ENCODE measurements at regions not wholly inside any gene's neighbourhood (a gene's known extent, or its start where the extent isn't known, plus 50 kb on each side); places are given as distances from the start of the nearest gene placed in this dataset.

DNA sequence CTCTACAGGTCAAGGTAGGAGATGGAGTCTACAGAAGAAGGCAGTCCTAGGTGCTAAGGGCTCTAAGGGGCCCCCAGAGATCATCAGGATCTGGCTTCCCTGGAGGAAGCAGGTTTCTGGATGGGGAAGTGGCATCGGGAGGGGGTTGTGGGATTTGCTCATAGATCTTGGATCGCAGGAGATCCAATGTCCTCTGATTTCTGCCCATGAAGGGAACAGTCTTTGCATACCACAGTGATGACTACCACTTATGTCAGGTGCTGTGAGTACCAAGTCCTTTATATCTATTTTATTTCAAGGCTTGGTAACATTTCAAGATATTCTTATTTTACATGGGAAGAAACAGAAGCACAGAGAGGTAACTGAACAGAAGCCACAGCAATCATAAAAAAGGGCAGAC is 164.0 kb downstream of the RGS9 start:
- no peaks in the 10 kb centered on the region for H3K36me3 ChIP-seq (ENCODE audit: control insufficient read depth, insufficient read depth, low read length)

GRCh38 chr17:65297916-65298315 is 160.7 kb downstream of the RGS9 start:
- no peak overlapping the region for H3K4me3 ChIP-seq (replicated peaks in 1 of 4; ENCODE audit: control extremely low read depth in 1 of 4, insufficient read depth in 1 of 4, low read depth in 3 of 4, low read length in 4 of 4)
- H3K4me1 ChIP-seq (ENCODE audit: control insufficient read depth, extremely low read depth, insufficient read depth, low read length) = no peaks in the 10 kb centered on the region
- H2AFZ ChIP-seq (ENCODE audit: low read length) = no peak overlapping the region
- H3K9me3 ChIP-seq (ENCODE audit: control insufficient read depth, insufficient read depth, low read depth, low read length) = no peaks in the 10 kb centered on the region
- TF ChIP-seq EZH2 (IDR thresholded peaks at IDR 0.05; ENCODE audit: low read length, missing control alignments) = no peak
- TF ChIP-seq, protein P1, sequence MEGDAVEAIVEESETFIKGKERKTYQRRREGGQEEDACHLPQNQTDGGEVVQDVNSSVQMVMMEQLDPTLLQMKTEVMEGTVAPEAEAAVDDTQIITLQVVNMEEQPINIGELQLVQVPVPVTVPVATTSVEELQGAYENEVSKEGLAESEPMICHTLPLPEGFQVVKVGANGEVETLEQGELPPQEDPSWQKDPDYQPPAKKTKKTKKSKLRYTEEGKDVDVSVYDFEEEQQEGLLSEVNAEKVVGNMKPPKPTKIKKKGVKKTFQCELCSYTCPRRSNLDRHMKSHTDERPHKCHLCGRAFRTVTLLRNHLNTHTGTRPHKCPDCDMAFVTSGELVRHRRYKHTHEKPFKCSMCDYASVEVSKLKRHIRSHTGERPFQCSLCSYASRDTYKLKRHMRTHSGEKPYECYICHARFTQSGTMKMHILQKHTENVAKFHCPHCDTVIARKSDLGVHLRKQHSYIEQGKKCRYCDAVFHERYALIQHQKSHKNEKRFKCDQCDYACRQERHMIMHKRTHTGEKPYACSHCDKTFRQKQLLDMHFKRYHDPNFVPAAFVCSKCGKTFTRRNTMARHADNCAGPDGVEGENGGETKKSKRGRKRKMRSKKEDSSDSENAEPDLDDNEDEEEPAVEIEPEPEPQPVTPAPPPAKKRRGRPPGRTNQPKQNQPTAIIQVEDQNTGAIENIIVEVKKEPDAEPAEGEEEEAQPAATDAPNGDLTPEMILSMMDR (conservative IDR thresholded peaks at IDR 0.05 in 1 of 2, IDR thresholded peaks at IDR 0.05 in 1 of 2; ENCODE audit: low read depth in 1 of 2, low read length in 2 of 2) = no peak
- no peak for DNase-seq (ENCODE audit: low read depth in 2 of 2)
- no peak overlapping the region for H3K9ac ChIP-seq (ENCODE audit: insufficient read depth, low read length)
- no peak overlapping the region for H3K27ac ChIP-seq (ENCODE audit: insufficient read depth, low read length)
- peaks cover 2% of the 10 kb centered on the region for H3K27me3 ChIP-seq (ENCODE audit: control insufficient read depth, insufficient read depth, low read length)
- no peaks in the 10 kb centered on the region for H3K79me2 ChIP-seq (ENCODE audit: control insufficient read depth, insufficient read depth, low read length)
- H3K36me3 ChIP-seq (ENCODE audit: control insufficient read depth, insufficient read depth, low read length) = no peaks in the 10 kb centered on the region
- no peaks in the 10 kb centered on the region for H4K20me1 ChIP-seq (ENCODE audit: control insufficient read depth, extremely low read depth, insufficient read depth, low read length)
- no peak overlapping the region for H3K4me2 ChIP-seq (ENCODE audit: extremely low read depth, insufficient read depth, low read length)

More for the DNA sequence above, 164.0 kb downstream of the RGS9 start:
- no peak overlapping the region for H3K9ac ChIP-seq (ENCODE audit: insufficient read depth, low read length)
- no peaks in the 10 kb centered on the region for H4K20me1 ChIP-seq (ENCODE audit: control insufficient read depth, extremely low read depth, insufficient read depth, low read length)
- H3K27me3 ChIP-seq (ENCODE audit: control insufficient read depth, insufficient read depth, low read length) = peaks cover 6% of the 10 kb centered on the region
- no peak overlapping the region for H3K4me3 ChIP-seq (replicated peaks in 1 of 4; ENCODE audit: control extremely low read depth in 1 of 4, insufficient read depth in 1 of 4, low read depth in 3 of 4, low read length in 4 of 4)
- H3K4me2 ChIP-seq (ENCODE audit: extremely low read depth, insufficient read depth, low read length) = no peak overlapping the region
- no peaks in the 10 kb centered on the region for H3K9me3 ChIP-seq (ENCODE audit: control insufficient read depth, insufficient read depth, low read depth, low read length)
- H2AFZ ChIP-seq (ENCODE audit: low read length) = no peak overlapping the region
- no peak overlapping the region for H3K27ac ChIP-seq (ENCODE audit: insufficient read depth, low read length)
- peak in 1 of 2 donors; percentile 30 for DNase-seq (ENCODE audit: low read depth in 2 of 2)
- TF ChIP-seq, protein P1 (conservative IDR thresholded peaks at IDR 0.05 in 1 of 2, IDR thresholded peaks at IDR 0.05 in 1 of 2; ENCODE audit: low read depth in 1 of 2, low read length in 2 of 2) = no peak
- TF ChIP-seq EZH2 (IDR thresholded peaks at IDR 0.05; ENCODE audit: low read length, missing control alignments) = no peak
- H3K4me1 ChIP-seq (ENCODE audit: control insufficient read depth, extremely low read depth, insufficient read depth, low read length) = no peaks in the 10 kb centered on the region
- no peaks in the 10 kb centered on the region for H3K79me2 ChIP-seq (ENCODE audit: control insufficient read depth, insufficient read depth, low read length)

DNA sequence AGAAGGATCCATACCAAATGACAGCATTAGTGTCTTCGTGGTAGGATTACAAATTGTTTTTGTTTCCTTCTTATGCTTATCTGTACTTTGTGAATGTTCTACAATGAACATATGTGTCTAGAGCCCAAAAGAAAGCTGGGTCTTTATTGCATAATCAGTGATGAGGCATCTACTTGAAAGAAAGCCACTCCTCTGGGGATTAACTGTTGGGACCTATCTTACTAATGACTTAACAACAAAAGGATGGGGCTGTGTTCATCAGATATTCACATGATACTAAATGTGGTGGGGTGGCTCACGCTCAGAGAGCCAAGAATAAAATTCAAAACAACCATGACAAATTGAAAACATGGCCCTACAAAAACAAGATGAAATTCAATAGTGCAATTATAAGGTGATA is 160.2 kb downstream of the RGS9 start:
- no peaks in the 10 kb centered on the region for H4K20me1 ChIP-seq (ENCODE audit: control insufficient read depth, extremely low read depth, insufficient read depth, low read length)
- no peaks in the 10 kb centered on the region for H3K4me1 ChIP-seq (ENCODE audit: control insufficient read depth, extremely low read depth, insufficient read depth, low read length)
- peak; percentile 19 to 40 for DNase-seq (ENCODE audit: low read depth in 2 of 2)
- no peak overlapping the region for H3K9ac ChIP-seq (ENCODE audit: insufficient read depth, low read length)
- no peak overlapping the region for H3K4me2 ChIP-seq (ENCODE audit: extremely low read depth, insufficient read depth, low read length)
- H3K27me3 ChIP-seq (ENCODE audit: control insufficient read depth, insufficient read depth, low read length) = peaks cover 2% of the 10 kb centered on the region
- TF ChIP-seq, protein P1 (conservative IDR thresholded peaks at IDR 0.05 in 1 of 2, IDR thresholded peaks at IDR 0.05 in 1 of 2; ENCODE audit: low read depth in 1 of 2, low read length in 2 of 2) = no peak
- TF ChIP-seq EZH2 (IDR thresholded peaks at IDR 0.05; ENCODE audit: low read length, missing control alignments) = no peak
- no peak overlapping the region for H2AFZ ChIP-seq (ENCODE audit: low read length)
- H3K4me3 ChIP-seq (replicated peaks in 1 of 4; ENCODE audit: control extremely low read depth in 1 of 4, insufficient read depth in 1 of 4, low read depth in 3 of 4, low read length in 4 of 4) = no peak overlapping the region
- H3K9me3 ChIP-seq (ENCODE audit: control insufficient read depth, insufficient read depth, low read depth, low read length) = no peaks in the 10 kb centered on the region
- no peaks in the 10 kb centered on the region for H3K36me3 ChIP-seq (ENCODE audit: control insufficient read depth, insufficient read depth, low read length)
- no peaks in the 10 kb centered on the region for H3K79me2 ChIP-seq (ENCODE audit: control insufficient read depth, insufficient read depth, low read length)
- H3K27ac ChIP-seq (ENCODE audit: insufficient read depth, low read length) = no peak overlapping the region

All from fibroblast of lung (primary cell).